Skeletal muscle satellite cell (primary cell): ENCODE measurements at regions not wholly inside any gene's neighbourhood (a gene's known extent, or its start where the extent isn't known, plus 50 kb on each side); places are given as distances from the start of the nearest gene placed in this dataset.
"Not testable (repeated sequence)": the region's sequence is repeated elsewhere in the genome, so short reads cannot be mapped to it uniquely, and the experiment has no call there.

ENCODE experiments used
- H3K27me3 ChIP-seq: 2 replicates; pipeline ENCODE4 v1.7.0; 2013; ENCODE audit warnings: low read length; ENCODE audit not compliant: control insufficient read depth, insufficient read depth
- H3K36me3 ChIP-seq: 2 replicates; pipeline ENCODE4 v1.7.0; 2013; ENCODE audit warnings: mild to moderate bottlenecking, control low read depth, low read length; ENCODE audit not compliant: insufficient read depth
- H3K4me1 ChIP-seq: 2 replicates; pipeline ENCODE4 v1.7.0; 2013; ENCODE audit warnings: low read length; ENCODE audit not compliant: control insufficient read depth, insufficient read depth
- H3K4me2 ChIP-seq: 2 replicates; pipeline ENCODE4 v1.7.0; 2013; ENCODE audit warnings: mild to moderate bottlenecking, low read length
- H3K4me3 ChIP-seq: 2 replicates; pipeline ENCODE4 v1.7.0; 2013; ENCODE audit warnings: low read length
- H3K9ac ChIP-seq: 2 replicates; pipeline ENCODE4 v1.7.0; 2013; ENCODE audit warnings: mild to moderate bottlenecking, low read depth, low read length, moderate library complexity
- H3K9me3 ChIP-seq: replicated peaks from 2 replicates; pipeline ENCODE4 v1.7.0; 2013; ENCODE audit warnings: mild to moderate bottlenecking, control low read depth, low read length

DNA sequence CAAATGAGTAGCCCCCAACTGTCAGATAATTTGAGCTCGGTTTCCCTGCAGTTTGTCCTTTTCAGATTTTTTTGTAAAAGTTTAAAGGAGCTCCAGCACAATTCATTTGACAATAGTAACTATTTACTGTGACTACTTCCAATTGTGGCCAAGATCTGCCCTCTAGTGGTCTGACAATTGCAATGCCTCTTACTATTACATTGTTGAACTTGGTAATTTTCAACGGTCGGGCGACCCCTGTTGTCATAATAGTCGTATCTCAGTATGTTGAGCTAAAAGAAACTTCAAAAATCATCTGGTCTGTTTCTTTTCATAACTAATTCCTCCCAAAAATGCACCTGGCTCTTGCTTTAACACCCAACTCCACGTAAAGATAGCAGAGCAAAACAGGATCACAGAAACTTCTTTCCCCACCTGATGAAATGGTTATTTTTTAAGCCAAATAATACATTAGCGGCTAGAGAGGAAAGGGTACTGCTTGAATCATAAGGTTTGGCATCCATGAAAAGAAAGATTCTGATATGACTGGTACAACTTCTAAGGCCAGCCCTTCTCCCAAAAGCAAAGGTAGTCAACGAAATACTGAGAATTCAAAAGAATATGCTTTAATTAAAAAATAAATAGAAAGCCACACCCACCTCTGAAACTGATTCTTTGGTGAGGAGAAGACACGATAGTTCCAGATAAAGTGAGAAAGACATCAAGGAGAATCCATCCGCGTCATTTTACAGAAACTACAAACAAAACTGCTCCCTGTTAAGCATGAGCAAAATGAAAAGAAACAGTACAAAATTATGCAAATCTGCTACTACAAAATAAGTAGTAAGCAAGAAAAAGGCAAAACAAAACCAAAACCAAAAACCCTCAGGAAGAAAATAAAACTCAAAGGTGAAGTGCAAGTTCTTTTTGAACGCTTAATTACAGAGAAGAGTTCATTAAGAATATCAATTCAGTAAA, 76.9 kb upstream of the HTR4 start:
- Histone ChIP-seq H3K27me3 (no peaks in the 10 kb centered on the region), H3K9ac (peak overlapping the region; percentile 46), H3K4me1 (peaks cover 27% of the 10 kb centered on the region), H3K4me3 (peak overlapping the region; percentile 46), H3K9me3 (no peaks in the 10 kb centered on the region), H3K36me3 (no peaks in the 10 kb centered on the region), H3K4me2 (peak overlapping the region; percentile 76)

GRCh38 chr5:148732692-148733091, 78.4 kb upstream of the HTR4 start:
- Histone ChIP-seq H3K4me2 (no peak overlapping the region), H3K4me1 (peaks cover 27% of the 10 kb centered on the region), H3K27me3 (no peaks in the 10 kb centered on the region), H3K4me3 (no peak overlapping the region), H3K9ac (peak overlapping the region; percentile 33), H3K36me3 (no peaks in the 10 kb centered on the region), H3K9me3 (no peaks in the 10 kb centered on the region)

GRCh38 chr5:148733601-148734438, 79.5 kb upstream of the HTR4 start:
- Histone ChIP-seq H3K4me3 (no peak overlapping the region), H3K9ac (peak overlapping the region; percentile 33), H3K36me3 (no peaks in the 10 kb centered on the region), H3K4me2 (peak overlapping the region; percentile 24), H3K9me3 (no peaks in the 10 kb centered on the region), H3K27me3 (no peaks in the 10 kb centered on the region), H3K4me1 (peaks cover 27% of the 10 kb centered on the region)

GRCh38 chr5:148734518-148734917, 80.2 kb upstream of the HTR4 start:
- Histone ChIP-seq H3K4me3 (no peak overlapping the region), H3K4me2 (no peak overlapping the region), H3K4me1 (peaks cover 25% of the 10 kb centered on the region), H3K27me3 (no peaks in the 10 kb centered on the region), H3K9me3 (no peaks in the 10 kb centered on the region), H3K9ac (no peak overlapping the region), H3K36me3 (no peaks in the 10 kb centered on the region)

DNA sequence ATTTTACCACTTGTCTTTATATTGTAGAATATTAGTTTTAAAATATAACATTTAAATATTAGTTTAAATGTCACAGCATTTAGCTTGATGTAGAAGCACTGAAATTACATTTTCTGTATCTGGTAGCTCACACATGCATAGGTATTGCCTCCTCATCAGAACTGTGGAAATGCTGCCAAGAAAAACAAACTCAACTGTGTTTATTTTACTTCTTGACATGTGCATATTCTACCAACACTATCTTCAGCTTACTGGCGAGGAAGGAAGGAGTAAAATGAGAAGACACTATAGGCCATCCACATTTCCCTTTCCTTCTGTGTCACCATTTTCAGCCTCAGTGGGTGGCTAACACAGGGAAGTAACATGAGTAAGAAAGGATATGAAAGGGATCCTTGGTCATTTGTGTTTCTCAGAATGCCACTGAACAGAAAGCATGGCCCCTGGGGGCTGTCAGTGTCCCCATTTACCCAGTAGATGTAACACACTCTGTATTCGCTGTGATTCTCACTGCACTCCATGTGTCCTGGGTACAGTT, 81.0 kb upstream of the HTR4 start:
- H3K4me3 ChIP-seq: no peak overlapping the region
- no peaks in the 10 kb centered on the region for H3K36me3 ChIP-seq
- H3K4me1 ChIP-seq: peaks cover 17% of the 10 kb centered on the region
- no peak overlapping the region for H3K4me2 ChIP-seq
- no peaks in the 10 kb centered on the region for H3K27me3 ChIP-seq
- H3K9me3 ChIP-seq: no peaks in the 10 kb centered on the region
- H3K9ac ChIP-seq: no peak overlapping the region

- H3K9ac ChIP-seq: no peak overlapping the region
- H3K4me3 ChIP-seq: no peak overlapping the region
- H3K9me3 ChIP-seq: no peaks in the 10 kb centered on the region
- H3K27me3 ChIP-seq: no peaks in the 10 kb centered on the region
- H3K4me1 ChIP-seq: peaks cover 7% of the 10 kb centered on the region
- no peak overlapping the region for H3K4me2 ChIP-seq
- no peaks in the 10 kb centered on the region for H3K36me3 ChIP-seq
Observed at GRCh38 chr5:148739023-148739422, 84.7 kb upstream of the HTR4 start.

GRCh38 chr5:148739524-148739923, 85.2 kb upstream of the HTR4 start:
- Histone ChIP-seq H3K9me3 (no peaks in the 10 kb centered on the region), H3K27me3 (no peaks in the 10 kb centered on the region), H3K4me2 (no peak overlapping the region), H3K9ac (no peak overlapping the region), H3K4me3 (no peak overlapping the region), H3K4me1 (peaks cover 5% of the 10 kb centered on the region), H3K36me3 (no peaks in the 10 kb centered on the region)

DNA sequence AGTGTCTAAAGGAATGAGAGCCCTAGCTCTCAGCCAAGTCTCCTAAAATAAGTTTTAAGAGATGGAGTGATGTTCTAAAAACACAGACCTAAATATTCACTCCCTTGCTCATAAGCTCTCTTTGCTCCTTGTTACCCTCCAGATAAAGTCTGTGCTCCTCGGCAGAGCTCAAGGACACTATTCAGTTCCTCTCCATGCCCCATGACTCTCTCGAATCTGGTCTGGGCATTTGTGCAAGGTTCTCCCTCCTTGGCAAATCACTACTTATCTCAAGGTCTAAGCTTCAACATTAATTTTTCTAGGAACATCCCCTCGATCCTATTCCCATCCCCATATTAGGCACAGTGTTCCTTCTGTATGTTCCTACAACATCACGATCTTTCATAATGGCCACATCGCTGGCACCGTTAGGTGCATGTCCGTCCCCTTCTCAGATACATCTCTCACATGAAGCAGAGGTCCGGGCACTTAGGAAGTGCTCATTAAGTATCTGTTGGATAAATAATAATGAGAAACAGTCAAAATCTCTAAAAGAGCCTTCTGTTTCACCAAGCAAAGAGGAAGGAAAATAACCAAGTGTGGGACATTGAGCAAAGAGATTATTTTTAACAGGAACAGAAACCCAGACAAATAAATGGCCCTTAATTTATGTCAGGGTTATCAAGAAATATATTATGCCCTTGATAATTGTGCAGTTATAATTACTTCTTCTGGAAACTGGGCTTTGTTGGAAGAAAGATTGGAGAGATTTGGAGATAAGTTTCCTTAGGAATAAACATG, 85.9 kb upstream of the HTR4 start:
- no peak overlapping the region for H3K9ac ChIP-seq
- no peaks in the 10 kb centered on the region for H3K27me3 ChIP-seq
- H3K4me3 ChIP-seq: no peak overlapping the region
- H3K4me1 ChIP-seq: peaks cover 5% of the 10 kb centered on the region
- no peaks in the 10 kb centered on the region for H3K9me3 ChIP-seq
- no peaks in the 10 kb centered on the region for H3K36me3 ChIP-seq
- H3K4me2 ChIP-seq: no peak overlapping the region

GRCh38 chr5:148740966-148741742, 85.3 kb upstream of the ADRB2 start:
- Histone ChIP-seq H3K4me1 (peaks cover 5% of the 10 kb centered on the region), H3K4me2 (peak overlapping the region; percentile 56), H3K4me3 (no peak overlapping the region)

DNA sequence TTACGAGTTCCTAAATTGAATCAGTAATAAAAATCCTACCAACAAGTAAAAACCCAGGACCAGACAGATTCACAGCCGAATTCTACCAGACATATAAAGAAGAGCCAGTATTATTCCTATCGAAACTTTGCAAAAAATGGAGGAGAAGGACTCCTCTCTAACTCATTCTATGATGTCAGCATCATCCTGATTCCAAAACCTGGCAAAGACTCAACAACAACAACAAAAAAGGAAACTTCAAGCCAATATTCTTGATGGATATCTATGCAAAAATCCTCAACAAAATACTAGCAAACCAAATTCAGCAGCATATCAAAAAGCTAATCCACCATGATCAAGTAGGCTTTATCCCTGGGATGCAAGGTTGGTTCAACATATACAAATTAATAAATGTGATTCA, 84.6 kb upstream of the ADRB2 start:
- not testable (repeated sequence) for H3K4me3 ChIP-seq, H3K4me1 ChIP-seq, H3K27me3 ChIP-seq, H3K9me3 ChIP-seq, H3K36me3 ChIP-seq
- Histone ChIP-seq H3K9ac (peak overlapping the region; percentile 45), H3K4me2 (peak overlapping the region; percentile 56)

More at GRCh38 chr5:148740966-148741742, 85.3 kb upstream of the ADRB2 start:
- no peaks in the 10 kb centered on the region for H3K27me3 ChIP-seq
- peak overlapping the region; percentile 45 for H3K9ac ChIP-seq
- H3K9me3 ChIP-seq: no peaks in the 10 kb centered on the region
- H3K36me3 ChIP-seq: no peaks in the 10 kb centered on the region
